Neural cell (in vitro differentiated cells): ENCODE measurements at regions not wholly inside any gene's neighbourhood (a gene's known extent, or its start where the extent isn't known, plus 50 kb on each side); places are given as distances from the start of the nearest gene placed in this dataset.

ENCODE experiments used
- H2AFZ ChIP-seq: fragments of 200-600, 300-800 bp; sonication (generic), shearing (Covaris generic); 2 replicates; pipeline ENCODE4 v1.6.0; 2014; ENCODE audit warnings: low read depth, mild to moderate bottlenecking, antibody characterized with exemption, low read length, moderate library complexity
- H3F3A ChIP-seq: fragments of 200-600 bp; shearing (Covaris generic); 2 replicates; pipeline ENCODE4 v1.6.1; 2016; ENCODE audit warnings: mild to moderate bottlenecking, moderate library complexity, mixed read lengths, antibody characterized with exemption, low read length; ENCODE audit not compliant: insufficient read depth, poor library complexity, severe bottlenecking
- H3K27ac ChIP-seq: fragments of 200-600, 300-800 bp; sonication (generic), shearing (Covaris generic); 2 replicates; pipeline ENCODE4 v1.5.1; 2014; ENCODE audit warnings: mild to moderate bottlenecking, low read length, moderate library complexity
- H3K27me3 ChIP-seq: fragments of 300-800, 200-600 bp; sonication (generic), shearing (Covaris generic); 2 replicates; pipeline ENCODE4 v1.6.0; 2014; ENCODE audit warnings: mild to moderate bottlenecking, low read depth, low read length, moderate library complexity; ENCODE audit not compliant: insufficient read depth
- H3K36me3 ChIP-seq: fragments of 300-800, 200-600 bp; sonication (generic), shearing (Covaris generic); 2 replicates; pipeline ENCODE4 v1.5.1; 2014; ENCODE audit warnings: mild to moderate bottlenecking, antibody characterized with exemption, low read length, moderate library complexity; ENCODE audit not compliant: insufficient read depth
- H3K4me2 ChIP-seq: fragments of 300-800, 200-600 bp; sonication (generic), shearing (Covaris generic); 2 replicates; pipeline ENCODE4 v1.6.0; 2014; ENCODE audit warnings: mild to moderate bottlenecking, low read length
- H3K4me3 ChIP-seq: fragments of 300-800, 200-600 bp; sonication (generic), shearing (Covaris generic); 2 replicates; pipeline ENCODE4 v1.5.1; 2014; ENCODE audit warnings: mild to moderate bottlenecking, low read length, moderate library complexity
- H3K79me2 ChIP-seq: fragments of 200-600 bp; shearing (Covaris generic); replicated peaks from 2 replicates; pipeline ENCODE4 v1.6.0; 2014; ENCODE audit warnings: mild to moderate bottlenecking, low read length, moderate library complexity; ENCODE audit not compliant: insufficient read depth
- H3K9ac ChIP-seq: fragments of 300-800, 200-600 bp; sonication (generic), shearing (Covaris generic); 2 replicates; pipeline ENCODE4 v1.6.1; 2016; ENCODE audit warnings: mild to moderate bottlenecking, low read length, mixed read lengths
- H3K9me2 ChIP-seq: fragments of 200-600 bp; shearing (Covaris generic); 2 replicates; pipeline ENCODE4 v1.6.1; 2016; ENCODE audit warnings: mild to moderate bottlenecking, low read length, mixed read lengths; ENCODE audit not compliant: insufficient read depth
- H3K9me3 ChIP-seq: fragments of 200-600, 300-800 bp; sonication (generic), shearing (Covaris generic); 2 replicates; pipeline ENCODE4 v1.6.1; 2016; ENCODE audit warnings: mild to moderate bottlenecking, mixed run types, low read length, moderate library complexity, mixed read lengths
- H4K20me1 ChIP-seq: fragments of 200-600 bp; shearing (Covaris generic); 2 replicates; pipeline ENCODE4 v1.6.1; 2016; ENCODE audit warnings: mild to moderate bottlenecking, mixed run types; ENCODE audit not compliant: insufficient read depth
- EP300 ChIP-seq: fragments of 450-650 bp; conservative IDR thresholded peaks from 2 replicates; pipeline ENCODE4 v1.6.1; 2014; ENCODE audit warnings: antibody characterized with exemption, mild to moderate bottlenecking, moderate library complexity; ENCODE audit not compliant: poor library complexity, severe bottlenecking
- EZH2 ChIP-seq: fragments of 200-600, 300-800 bp; shearing (Covaris generic), sonication (generic); IDR thresholded peaks from 2 replicates; pipeline ENCODE4 v1.6.1; 2014; ENCODE audit warnings: antibody characterized with exemption, low read length, borderline replicate concordance, mild to moderate bottlenecking; ENCODE audit not compliant: insufficient read depth, poor library complexity, severe bottlenecking
- MXI1 ChIP-seq: fragments of 450-650 bp; conservative IDR thresholded peaks from 2 replicates; pipeline ENCODE4 v1.6.1; 2014; ENCODE audit warnings: antibody characterized with exemption, mild to moderate bottlenecking; ENCODE audit not compliant: poor library complexity, severe bottlenecking
- POLR2AphosphoS5 ChIP-seq: IDR thresholded peaks from 2 replicates; pipeline ENCODE4 v1.6.1; 2012
- RAD21 ChIP-seq: fragments of 450-650 bp; conservative IDR thresholded peaks from 2 replicates; pipeline ENCODE4 v1.6.1; 2014; ENCODE audit warnings: antibody characterized with exemption, mild to moderate bottlenecking, moderate library complexity
- SMC3 ChIP-seq: fragments of 450-650 bp; conservative IDR thresholded peaks from 2 replicates; pipeline ENCODE4 v1.6.1; 2014; ENCODE audit warnings: antibody characterized with exemption, mild to moderate bottlenecking, moderate library complexity; ENCODE audit not compliant: poor library complexity
- TAF1 ChIP-seq: IDR thresholded peaks from 2 replicates; pipeline ENCODE4 v1.6.1; 2012; ENCODE audit warnings: low read depth
- TF ChIP-seq, protein P1 (sequence below): IDR thresholded peaks from 2 replicates; pipeline ENCODE4 v1.6.1; 2012; ENCODE audit warnings: borderline replicate concordance
- TF ChIP-seq, protein P2 (sequence below): fragments of 450-650 bp; IDR thresholded peaks from 2 replicates; pipeline ENCODE4 v1.5.1; 2014; ENCODE audit warnings: antibody characterized with exemption, mild to moderate bottlenecking, moderate library complexity; ENCODE audit not compliant: poor library complexity, severe bottlenecking

DNA sequence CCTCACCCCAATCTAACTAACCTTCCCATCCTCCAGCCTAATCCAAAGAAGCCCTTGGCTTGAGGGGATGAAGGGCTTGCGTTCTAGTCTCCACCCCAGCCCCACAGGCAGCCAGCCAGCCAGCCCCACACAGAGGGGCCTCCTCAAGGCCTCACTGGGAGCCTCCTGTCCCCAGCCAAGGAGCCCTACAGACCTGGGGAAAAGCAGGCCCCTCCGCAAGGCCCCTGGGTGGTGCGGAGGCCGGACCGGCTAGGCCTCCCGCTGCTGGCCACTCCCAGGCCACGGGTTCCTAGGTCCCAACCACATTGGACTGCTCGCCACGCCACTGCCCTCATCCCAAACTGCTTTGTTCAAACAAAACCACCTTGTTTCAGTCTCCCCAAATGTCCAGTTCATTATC is 78.0 kb downstream of the ZIC5 start:
- Histone ChIP-seq H3F3A (no peaks in the 10 kb centered on the region), H3K4me3 (no peak overlapping the region), H3K9me3 (peaks cover 6% of the 10 kb centered on the region), H3K27me3 (peaks cover 35% of the 10 kb centered on the region), H3K9me2 (no peaks in the 10 kb centered on the region), H2AFZ (no peak overlapping the region), H3K27ac (no peak overlapping the region), H3K4me2 (no peak overlapping the region), H3K79me2 (no peaks in the 10 kb centered on the region), H4K20me1 (no peaks in the 10 kb centered on the region), H3K36me3 (no peaks in the 10 kb centered on the region), H3K9ac (no peak overlapping the region)
- TF ChIP-seq RAD21 (no peak), EP300 (no peak), MXI1 (no peak), TAF1 (no peak), POLR2AphosphoS5 (no peak), EZH2 (no peak), SMC3 (no peak)
- TF ChIP-seq, protein P1, sequence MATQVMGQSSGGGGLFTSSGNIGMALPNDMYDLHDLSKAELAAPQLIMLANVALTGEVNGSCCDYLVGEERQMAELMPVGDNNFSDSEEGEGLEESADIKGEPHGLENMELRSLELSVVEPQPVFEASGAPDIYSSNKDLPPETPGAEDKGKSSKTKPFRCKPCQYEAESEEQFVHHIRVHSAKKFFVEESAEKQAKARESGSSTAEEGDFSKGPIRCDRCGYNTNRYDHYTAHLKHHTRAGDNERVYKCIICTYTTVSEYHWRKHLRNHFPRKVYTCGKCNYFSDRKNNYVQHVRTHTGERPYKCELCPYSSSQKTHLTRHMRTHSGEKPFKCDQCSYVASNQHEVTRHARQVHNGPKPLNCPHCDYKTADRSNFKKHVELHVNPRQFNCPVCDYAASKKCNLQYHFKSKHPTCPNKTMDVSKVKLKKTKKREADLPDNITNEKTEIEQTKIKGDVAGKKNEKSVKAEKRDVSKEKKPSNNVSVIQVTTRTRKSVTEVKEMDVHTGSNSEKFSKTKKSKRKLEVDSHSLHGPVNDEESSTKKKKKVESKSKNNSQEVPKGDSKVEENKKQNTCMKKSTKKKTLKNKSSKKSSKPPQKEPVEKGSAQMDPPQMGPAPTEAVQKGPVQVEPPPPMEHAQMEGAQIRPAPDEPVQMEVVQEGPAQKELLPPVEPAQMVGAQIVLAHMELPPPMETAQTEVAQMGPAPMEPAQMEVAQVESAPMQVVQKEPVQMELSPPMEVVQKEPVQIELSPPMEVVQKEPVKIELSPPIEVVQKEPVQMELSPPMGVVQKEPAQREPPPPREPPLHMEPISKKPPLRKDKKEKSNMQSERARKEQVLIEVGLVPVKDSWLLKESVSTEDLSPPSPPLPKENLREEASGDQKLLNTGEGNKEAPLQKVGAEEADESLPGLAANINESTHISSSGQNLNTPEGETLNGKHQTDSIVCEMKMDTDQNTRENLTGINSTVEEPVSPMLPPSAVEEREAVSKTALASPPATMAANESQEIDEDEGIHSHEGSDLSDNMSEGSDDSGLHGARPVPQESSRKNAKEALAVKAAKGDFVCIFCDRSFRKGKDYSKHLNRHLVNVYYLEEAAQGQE = no peak
- TF ChIP-seq, protein P2, sequence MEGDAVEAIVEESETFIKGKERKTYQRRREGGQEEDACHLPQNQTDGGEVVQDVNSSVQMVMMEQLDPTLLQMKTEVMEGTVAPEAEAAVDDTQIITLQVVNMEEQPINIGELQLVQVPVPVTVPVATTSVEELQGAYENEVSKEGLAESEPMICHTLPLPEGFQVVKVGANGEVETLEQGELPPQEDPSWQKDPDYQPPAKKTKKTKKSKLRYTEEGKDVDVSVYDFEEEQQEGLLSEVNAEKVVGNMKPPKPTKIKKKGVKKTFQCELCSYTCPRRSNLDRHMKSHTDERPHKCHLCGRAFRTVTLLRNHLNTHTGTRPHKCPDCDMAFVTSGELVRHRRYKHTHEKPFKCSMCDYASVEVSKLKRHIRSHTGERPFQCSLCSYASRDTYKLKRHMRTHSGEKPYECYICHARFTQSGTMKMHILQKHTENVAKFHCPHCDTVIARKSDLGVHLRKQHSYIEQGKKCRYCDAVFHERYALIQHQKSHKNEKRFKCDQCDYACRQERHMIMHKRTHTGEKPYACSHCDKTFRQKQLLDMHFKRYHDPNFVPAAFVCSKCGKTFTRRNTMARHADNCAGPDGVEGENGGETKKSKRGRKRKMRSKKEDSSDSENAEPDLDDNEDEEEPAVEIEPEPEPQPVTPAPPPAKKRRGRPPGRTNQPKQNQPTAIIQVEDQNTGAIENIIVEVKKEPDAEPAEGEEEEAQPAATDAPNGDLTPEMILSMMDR = no peak

DNA sequence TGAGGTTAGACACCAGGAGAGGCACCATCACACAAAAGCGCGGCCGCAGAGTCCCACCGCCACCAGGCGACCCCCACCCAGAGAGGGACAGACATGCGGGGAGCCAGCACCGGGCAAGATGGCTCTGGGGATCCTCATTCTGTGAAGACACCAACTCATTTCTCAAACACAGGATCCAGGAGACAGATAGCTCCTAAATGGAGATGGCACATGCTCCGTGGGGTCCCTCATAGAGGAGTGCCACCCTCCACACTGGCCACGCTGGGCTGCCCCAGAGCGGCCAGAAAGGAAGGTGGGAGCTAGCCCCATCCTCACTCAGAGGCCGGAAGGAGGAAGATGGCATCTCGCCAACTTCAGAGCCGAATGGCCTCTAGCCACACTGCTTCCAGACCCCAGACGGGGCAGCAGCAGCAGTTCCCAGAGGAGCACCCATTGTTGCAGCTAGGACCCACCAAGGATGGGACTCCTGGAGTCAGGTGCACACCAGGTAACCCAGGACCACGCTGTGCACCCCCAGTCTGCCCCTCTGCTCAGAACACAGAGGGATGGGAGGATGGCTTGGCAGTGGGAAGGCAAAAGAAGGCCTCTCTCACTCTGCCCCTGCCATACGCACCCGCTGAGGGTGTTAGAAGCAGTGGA is 78.6 kb downstream of the ZIC5 start:
- Histone ChIP-seq H3K9ac (no peak overlapping the region), H3K9me2 (no peaks in the 10 kb centered on the region), H3K79me2 (no peaks in the 10 kb centered on the region), H3K4me3 (no peak overlapping the region), H3K27ac (no peak overlapping the region), H3K4me2 (no peak overlapping the region), H3K36me3 (no peaks in the 10 kb centered on the region), H3K27me3 (peaks cover 35% of the 10 kb centered on the region), H2AFZ (no peak overlapping the region), H3F3A (no peaks in the 10 kb centered on the region), H3K9me3 (peaks cover 6% of the 10 kb centered on the region), H4K20me1 (no peaks in the 10 kb centered on the region)
- TF ChIP-seq TAF1 (no peak), POLR2AphosphoS5 (no peak), RAD21 (no peak), EP300 (no peak), SMC3 (no peak), MXI1 (no peak), EZH2 (no peak)
- TF ChIP-seq, protein P1 = no peak
- TF ChIP-seq, protein P2 = no peak
